GM21825 (cell line): ENCODE measurements at regions not wholly inside any gene's neighbourhood (a gene's known extent, or its start where the extent isn't known, plus 50 kb on each side); places are given as distances from the start of the nearest gene placed in this dataset.

Experiments used
- ATAC-seq: cut with Tn5 transposase; IDR thresholded peaks from one replicate; pipeline ENCODE4 v1.9.1; 2021; ENCODE audit warnings: mild to moderate bottlenecking, moderate library complexity; ENCODE audit not compliant: unreplicated experiment

DNA sequence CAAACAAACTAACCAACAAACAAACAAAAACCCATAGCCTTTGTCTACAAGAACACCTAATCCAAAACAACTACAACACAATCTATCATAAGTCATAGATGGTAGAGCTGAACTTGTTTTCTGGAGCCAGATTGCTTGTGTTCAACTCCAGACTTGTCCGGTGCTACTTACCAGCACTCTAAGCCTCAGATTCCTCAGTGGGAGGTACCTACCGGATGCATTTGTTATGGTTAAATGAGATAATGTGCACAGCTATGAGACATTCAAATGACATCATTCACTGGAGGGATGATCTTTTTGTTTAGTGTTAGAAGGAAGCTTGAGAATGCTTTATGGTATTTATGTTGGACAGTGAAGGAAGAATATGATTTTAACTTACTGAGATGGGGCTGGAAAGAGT is 592.9 kb upstream of the C9orf72 start:
- no peak for ATAC-seq

DNA sequence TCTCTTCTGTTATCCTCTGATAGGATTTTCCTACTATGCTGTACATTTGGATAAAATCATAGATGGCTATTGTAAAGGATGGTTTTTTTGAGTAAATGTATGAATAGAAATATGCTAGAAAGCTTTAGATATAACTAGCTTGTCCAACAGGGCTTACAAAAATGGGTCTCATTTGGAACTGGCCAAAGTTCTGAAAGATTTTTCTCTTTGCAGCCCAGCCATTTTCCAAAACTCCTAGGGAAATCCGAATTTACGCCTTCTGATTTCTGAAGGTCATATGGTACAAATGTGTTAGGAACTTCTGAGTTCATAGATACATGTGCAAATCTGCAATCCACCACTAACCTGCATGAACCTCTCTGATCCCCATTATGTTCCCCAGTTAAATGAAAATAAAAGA is 603.9 kb upstream of the C9orf72 start:
- no peak for ATAC-seq

DNA sequence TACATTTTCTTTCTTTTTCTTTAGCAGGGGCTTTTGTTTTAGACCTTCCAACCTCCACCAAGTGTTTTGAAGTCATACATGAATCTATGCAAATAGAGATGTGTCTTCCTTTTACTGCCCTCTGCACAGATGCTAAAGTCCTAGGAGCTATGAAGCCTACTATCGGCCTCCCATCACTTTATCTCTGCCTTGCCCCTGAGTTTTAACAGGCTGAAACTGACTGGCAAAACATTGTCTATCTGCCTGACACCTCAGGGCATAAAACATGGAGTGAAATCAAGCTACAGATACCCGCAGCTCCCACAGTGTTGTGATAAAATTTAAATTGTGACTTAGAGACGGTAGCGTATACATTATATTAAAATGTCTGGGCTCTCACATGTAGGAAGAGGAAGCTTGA is 604.6 kb upstream of the C9orf72 start:
- no peak for ATAC-seq

DNA sequence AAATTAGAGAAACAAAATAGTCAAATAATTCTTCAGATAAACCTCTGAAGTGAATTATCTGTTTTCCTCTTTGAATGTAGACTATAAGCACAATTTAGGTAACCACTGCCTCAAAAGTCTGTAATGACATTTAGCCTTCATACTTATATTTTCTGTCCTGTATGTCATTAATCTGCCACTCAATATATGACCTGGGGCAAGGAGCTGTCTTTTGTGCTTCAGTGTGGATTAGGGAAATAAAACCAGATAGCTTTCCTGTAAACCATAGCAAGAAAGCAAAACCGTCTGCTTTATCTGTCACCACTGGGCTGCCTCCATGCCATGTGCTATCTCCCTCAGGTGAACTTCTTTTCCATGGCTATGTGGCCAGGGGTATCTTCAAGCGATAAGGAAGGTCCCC is 606.6 kb upstream of the C9orf72 start:
- ATAC-seq: no peak

DNA sequence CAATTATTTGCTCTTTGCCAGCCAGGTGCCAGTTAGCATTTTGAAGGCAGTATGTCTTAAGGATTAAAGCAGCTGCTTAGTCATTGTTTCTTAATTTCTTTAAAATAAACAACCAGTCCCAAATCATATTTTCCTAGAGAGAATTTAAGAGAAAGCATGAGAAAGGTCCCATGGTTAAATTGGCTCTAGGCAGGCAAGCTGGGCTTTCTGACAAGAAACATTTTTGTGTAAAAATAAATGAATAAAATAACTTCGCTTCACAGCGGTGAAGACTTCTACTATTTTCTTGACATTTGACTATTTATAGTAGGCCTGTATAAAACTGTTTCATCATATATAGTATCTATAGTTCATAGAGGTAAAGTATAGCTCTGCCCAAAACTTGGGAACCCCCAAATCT is 617.7 kb upstream of the C9orf72 start:
- no peak for ATAC-seq

DNA sequence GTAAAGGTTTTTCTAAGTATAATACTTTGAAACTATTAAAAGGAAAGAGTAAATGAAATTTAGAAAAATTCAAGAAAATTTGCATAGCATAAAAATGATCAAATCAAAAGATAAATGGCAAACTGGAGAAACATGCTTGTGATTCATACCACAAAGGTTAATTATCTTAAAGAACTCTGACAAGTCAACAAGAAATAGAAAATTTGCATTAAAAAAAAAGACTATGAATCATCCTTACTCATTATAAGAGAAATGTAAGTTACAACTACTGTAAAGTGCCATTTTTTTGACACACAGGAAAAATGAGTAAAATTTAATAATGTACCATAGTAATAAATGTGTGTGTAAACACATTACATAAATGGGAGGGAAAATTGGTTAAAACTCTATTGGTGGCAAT is 624.4 kb upstream of the C9orf72 start:
- ATAC-seq: no peak

DNA sequence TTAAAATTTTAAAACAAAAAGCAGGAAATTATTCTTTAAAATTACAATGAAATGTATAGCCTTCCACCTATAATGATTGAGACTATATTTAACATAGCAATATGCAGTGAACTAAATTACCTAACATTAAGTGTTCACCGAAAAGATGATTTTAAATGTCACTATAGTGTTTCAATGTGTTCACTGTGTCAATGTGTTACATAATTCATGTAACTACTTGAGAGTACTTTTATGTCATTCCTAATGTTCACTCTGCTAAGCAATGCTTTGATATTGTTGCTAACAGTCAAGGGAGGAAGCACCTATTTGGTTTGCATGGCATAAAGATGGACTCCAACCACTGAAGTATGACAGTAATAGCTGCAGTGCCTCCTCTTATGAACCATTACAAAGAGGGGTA is 629.8 kb upstream of the C9orf72 start:
- ATAC-seq: no peak

DNA sequence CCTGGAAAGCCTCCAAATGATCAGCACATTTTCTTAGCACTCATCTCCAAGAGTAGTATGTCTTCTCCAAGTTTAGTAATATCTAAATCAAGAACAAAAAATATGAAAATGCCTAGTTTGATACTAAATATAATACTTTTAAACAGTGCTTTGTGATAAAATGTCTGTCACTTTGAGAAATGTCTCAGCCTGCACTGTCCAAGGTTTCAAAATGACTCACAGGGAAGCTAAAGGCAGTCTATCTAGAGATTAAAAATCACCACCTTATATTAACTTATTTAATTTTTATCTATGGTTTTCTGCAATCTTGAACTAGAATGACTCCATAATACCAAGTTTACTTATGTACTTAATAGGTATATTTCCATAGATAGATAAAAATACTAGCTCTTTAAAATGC is 633.0 kb upstream of the C9orf72 start:
- ATAC-seq: no peak

DNA sequence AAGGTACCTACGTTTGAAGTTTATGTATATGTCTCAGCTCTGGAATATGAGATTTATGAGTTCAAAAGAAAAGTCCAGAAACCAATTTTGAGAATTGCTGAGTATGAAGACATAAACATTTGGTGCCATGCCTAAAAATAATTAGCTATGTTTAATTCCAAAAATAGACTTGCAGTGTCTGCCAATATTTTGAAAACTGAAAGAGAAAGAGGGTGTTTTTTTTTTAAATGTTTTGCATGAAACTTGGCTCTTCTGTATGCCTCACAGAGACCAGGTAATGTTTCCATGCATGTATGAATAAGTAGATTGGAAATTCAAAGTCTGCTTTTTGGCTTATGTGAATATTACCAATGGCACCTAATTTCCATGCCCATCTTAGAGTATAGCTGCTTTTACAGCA is 634.4 kb upstream of the C9orf72 start:
- ATAC-seq: no peak

DNA sequence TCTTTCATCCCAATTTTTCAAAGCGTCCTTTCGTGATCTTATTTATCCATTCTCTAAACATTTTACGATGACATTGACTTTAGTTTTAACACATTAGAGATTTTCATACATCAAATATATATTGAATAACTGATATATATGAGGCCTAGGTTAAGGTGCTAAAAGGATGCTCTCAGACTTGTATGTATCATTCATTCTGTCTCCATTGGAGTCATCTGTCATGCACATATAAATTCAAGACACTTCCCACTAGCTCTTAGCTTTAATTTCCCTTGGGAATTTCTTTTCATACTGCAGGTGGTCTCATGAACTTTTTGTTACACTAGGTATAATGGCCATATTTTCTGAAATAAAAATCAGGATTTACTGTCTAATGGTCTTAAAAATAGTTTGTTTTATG is 635.8 kb upstream of the C9orf72 start:
- no peak for ATAC-seq

DNA sequence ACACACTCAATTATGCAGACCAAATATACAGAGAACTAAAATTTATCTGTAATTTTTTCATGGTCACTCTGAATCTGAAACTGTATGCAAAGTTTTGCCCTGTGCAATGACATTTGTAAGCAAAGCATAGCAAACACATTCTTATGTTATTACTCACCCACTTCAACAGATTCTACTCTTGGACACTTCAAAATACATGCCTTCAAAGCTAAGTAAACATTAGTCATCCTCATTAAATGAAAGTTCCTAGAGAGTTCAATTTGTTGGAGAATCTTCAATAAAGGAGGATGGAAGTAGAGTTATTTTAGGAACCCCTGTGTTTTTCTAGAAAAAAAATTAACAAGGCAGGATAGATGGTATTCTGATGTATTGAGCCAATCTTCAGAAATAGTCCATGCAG is 639.7 kb upstream of the C9orf72 start:
- ATAC-seq: no peak

DNA sequence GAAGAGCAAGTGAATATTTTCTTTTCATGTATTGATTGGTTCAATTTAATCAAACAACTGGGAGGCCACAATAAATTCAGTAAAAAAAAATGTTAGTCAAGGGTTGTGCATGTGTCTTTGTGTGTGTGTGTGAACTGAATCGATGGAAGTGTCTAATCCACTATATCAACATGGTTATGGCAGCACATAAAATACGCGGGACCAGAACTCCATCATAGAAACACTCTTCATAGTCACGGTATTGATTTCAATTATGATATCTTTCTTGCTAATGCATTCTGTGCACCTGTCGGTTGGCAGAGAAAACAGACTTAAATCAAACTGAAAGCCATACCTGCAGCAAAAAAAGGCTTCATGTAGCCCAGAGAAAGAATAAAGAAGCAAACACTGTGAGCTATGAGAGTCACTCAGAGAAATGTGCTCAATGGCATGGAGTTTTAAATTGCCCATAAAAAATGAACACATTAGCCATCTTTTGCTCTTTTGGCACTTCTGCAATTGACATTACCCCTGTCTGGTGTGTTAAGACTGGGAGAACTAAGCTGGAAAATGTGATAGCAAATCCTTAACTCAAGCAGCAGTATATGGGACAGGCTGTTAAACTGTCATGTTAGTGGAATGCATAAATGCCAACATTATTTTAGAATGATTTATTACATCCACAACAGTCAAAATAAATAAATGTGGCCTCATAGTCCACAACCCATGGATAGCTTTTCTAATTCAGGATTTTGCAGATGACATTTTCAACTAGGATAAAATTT is 642.4 kb upstream of the C9orf72 start:
- ATAC-seq: no peak

DNA sequence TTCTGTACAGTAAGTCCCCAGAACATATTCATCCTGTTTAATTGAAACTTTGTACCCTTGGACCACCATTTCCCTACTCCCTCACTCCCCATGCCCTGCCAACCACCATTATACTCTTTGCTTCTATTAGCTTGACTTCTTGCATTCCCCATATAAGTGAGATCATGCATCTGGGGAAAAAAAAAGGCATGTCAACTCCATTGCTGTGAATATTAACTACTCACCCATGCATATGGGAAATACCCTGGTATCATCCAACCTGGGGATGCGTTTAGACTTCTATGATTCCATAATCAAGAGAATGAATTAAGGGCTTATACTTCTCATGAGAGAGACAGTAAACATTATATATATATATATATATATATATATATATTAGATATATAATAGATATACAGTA is 659.4 kb upstream of the C9orf72 start:
- ATAC-seq: no peak

DNA sequence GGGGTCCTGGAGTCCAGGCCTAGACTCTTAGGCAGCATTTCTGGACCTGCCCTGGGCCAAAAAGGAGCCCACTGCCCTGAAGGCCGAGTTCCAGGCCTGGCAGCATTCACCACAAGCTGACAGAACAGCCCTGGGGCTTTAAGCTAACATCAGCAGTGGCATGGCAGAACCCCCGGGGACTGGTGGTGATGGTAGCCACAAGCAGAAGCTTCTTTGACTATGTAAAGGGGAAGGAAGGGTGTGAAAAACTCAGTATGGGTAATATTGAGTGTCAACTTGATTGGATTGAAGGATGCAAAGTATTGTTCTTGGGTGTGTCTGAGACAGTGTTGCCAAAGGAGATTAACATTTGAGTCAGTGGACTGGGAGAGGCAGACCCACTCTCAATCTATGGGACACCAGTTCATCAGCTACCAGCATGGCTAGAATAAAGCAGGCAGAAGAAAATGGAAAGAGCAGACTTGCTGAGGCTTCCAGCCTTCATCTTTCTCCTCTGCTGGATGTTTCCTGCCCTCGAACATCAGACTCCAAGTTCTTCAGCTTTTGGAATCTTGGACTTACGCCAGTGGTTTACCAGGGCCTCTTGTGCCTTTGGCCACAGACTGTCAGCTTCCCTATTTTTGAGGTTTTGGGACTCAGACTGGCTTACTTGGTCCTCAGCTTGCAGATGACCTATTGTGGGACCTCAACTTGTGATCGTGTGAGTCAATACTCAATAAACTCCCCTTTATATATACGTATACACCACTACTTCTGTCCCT is 661.0 kb upstream of the C9orf72 start:
- no peak for ATAC-seq

DNA sequence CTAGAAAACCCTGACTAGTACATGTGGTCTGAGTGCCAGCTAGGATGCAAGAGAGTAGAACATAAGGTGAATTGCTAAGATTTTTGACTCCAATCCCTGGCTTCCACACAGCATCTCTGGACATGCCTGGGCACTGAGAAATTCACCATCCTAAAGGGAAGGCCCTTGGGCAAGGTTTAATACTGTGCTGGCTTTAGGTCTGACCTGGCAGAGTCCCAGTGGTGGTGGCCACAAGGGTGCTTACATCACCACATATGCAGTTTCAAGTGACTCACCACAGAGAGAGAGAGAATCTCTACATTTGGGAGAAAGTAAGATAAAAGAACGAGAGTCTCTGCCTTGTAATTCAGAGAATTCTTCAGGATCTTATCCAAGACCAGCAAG is 661.6 kb upstream of the C9orf72 start:
- no peak for ATAC-seq

DNA sequence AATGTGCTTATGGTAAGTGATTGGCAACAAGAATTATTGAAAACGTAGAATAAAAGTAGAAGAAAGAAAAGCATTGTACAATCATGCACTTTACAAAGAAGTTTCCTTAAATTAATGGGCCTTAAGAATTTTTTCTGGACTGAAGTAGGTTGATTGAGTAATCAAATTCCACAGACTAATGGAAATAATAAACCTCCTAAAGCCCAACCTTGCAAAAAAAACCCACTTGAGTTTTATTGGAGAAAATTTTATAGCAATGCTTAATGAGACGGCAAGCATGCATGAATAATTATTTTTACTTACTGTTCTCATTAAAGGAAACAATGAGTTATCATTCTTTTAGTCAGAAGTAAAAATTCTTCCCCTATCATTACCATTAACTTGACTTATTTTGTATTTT is 676.1 kb upstream of the C9orf72 start:
- ATAC-seq: no peak

DNA sequence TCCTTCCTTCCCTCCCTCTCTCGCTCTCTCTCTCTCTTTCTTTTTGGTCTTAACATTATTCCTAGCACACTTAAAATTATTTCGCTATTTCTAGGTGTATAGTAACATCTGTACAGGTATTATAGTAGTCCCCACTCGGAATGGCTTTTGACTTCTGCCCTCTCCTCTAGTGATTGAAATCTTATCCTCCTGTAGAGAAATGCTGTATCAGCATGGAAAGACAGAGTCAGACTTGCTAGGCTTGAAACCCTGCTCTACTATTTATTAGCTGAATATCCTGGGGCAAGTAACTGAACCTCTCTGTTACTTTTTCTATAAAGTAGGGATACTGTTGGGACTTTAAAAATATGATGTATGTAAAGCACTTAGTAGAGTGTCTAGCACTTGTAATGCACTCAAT is 681.9 kb upstream of the C9orf72 start:
- no peak for ATAC-seq

DNA sequence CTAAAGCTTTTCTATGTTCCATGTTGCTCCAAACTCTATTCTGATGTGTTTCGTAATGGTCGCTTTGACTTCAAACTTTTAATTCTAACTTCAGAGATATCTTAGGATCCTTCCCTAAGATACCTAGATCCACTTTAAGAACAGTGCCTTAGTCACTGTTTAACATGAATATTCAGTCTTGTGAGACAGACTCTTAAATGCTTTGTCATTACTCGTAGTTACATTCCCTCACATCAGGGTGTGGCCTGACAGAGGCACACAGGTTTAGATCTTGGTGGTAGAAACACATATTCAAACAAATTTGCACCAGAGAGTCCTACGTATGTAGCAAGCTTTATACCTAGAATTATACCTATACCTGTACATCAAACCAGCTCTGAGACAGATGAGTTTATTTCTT is 687.0 kb upstream of the C9orf72 start:
- no peak for ATAC-seq

DNA sequence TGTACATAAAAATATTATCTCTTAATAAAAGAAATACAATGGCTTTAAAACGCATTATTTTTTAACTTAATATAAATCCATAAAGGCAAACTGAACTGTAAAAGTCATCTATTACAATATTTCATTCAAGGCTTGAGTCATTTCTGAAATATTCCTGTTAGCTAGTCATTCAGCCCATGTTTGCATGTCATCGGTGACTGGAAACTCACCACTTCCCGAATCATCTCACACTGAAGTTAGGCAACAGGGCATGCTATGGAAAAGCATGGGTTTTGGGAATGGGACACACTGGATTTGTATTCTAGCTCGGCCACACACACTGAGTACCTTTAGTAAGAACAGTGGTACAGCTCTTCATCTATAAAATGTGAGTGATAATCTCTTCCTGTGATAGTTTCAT is 691.1 kb upstream of the C9orf72 start:
- no peak for ATAC-seq

DNA sequence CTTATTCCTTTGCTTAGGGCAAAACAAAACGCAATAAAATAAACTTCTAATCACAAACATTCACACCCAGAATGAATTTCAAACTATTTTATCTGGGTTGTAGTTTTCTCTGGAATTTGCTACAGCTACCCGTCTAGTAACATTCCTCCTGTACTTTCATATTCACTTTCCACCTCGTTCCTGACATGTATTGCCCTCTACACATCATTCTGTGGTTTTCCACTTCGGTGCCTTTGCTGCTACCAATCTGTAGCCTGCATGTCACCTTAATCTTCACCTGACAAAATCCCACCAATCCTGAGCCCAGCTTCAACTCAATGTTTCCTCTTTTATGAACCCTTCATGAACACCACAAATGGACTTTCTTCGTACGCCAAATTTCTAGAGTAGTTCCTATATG is 694.1 kb upstream of the C9orf72 start:
- no peak for ATAC-seq

DNA sequence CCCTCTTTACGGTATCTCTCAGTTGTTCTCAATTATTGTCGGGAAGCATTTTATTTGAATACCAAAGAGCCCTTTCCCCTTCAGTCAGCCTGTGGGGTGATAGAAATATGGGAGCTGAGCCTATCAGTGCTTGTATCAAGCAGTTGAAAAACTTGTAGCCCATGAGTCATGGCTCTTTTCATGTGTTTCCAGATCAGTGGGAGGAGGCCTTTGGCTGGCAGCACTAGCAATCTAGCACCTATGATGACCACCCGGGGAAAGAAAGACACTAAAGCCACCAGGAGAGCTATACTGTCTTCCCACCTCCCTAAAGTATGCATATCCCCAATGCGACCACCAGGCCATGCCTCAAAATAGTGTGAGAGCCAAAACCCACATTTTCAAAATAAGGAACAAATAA is 696.9 kb upstream of the C9orf72 start:
- ATAC-seq: no peak

DNA sequence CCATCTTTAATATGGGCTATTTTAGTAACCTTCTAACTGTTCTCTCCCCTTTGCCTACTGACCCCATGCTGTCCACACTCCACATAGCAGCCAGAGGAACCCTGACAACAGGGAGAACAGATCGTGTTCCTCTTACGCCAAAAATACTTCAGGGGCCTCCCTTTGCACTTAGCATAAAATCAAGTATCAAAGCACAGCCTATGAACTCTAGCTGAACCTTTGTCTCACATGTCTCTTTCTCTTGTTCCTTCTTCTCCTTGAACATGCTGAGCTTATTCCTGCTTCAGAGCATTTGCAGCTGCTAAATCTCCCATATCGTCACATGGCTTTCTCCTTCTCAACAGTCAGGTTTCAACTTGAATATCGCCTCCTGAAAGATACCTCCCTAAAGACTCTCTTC is 698.8 kb upstream of the C9orf72 start:
- no peak for ATAC-seq

DNA sequence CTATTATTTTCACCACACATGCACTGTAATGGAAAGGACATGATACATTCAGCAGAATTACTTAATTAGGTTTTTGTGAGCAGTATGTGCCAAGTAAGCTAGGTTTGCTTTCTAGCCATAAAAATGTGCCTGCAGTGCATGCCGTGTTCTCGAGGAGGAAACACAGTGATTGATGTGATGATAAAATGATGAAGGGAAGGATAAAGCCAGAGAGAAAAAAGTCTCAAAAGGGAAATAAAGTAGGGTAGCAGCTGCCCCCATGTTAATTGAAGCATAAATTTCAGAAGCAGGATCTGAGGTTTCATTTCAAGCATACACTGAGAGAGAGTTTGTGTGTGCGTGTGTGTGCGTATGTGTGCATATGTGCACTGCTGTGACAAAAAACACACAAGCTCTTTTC is 714.2 kb upstream of the C9orf72 start:
- no peak for ATAC-seq
